ENCODE measurements at regions not wholly inside any gene's neighbourhood (a gene's known extent, or its start where the extent isn't known, plus 50 kb on each side); places are given as distances from the start of the nearest gene placed in this dataset.

DNA sequence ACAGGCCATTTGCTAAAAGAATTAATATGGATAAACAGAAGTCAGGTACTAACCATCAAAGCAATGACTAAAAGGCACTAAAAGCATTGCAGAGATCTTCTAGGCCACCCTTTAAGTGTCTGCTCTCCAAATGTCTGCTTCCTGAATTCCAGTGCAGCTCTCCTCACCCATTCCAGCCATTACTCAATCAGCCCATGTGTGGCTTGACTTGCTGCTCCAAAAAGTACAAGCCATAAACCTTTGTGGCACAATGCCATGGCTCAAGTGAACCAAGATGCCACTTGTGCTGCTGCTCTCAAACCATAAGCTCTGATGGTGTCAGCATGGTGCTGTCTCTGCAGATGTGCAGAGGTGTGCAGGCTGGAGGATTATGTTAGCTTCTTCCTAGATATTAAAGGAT is 290.2 kb upstream of the POU5F2 start:
- ATAC-seq (no peak), FAIRE-seq (no peak), DNase-seq (ENCODE audit: low read depth in 1 of 2, low spot score in 1 of 2) (no peak)
- Histone ChIP-seq H3K27ac (no peak overlapping the region), H3K4me2 (no peak overlapping the region), H3K4me3 (no peak overlapping the region), H3K9me3 (no peaks in the 10 kb centered on the region), H3K4me1 (0 out of 3 replicates have a peak, but pooled peaks cover 4% of the 10 kb centered on the region)
- ChIA-PET POLR2A (no interaction called here), CTCF (no interaction called here)
- TF ChIP-seq HDAC2 (IDR thresholded peaks at IDR 0.05) (no peak), MAZ (IDR thresholded peaks at IDR 0.05; ENCODE audit: borderline replicate concordance, low read depth, low read length) (no peak), EP300 (IDR thresholded peaks at IDR 0.05) (no peak), CHD2 (IDR thresholded peaks at IDR 0.05; ENCODE audit: low read length, partially characterized antibody) (no peak), RFX5 (IDR thresholded peaks at IDR 0.05) (no peak), JUNB (IDR thresholded peaks at IDR 0.05) (no peak), MYC (IDR thresholded peaks at IDR 0.05; ENCODE audit: borderline replicate concordance, low read length) (no peak), KDM1A (IDR thresholded peaks at IDR 0.05; ENCODE audit: low read depth) (no peak), POLR2A (IDR thresholded peaks at IDR 0.05; ENCODE audit: low read length) (no peak), ZNF302 (CRISPR knock-in tag; IDR thresholded peaks at IDR 0.05) (no peak), HOXA7 (CRISPR knock-in tag; IDR thresholded peaks at IDR 0.05) (no peak), ESRRA (IDR thresholded peaks at IDR 0.05; ENCODE audit: borderline replicate concordance, low read length) (no peak), CEBPB (IDR thresholded peaks at IDR 0.05) (no peak), FOSB (CRISPR knock-in tag; IDR thresholded peaks at IDR 0.05) (no peak), BHLHE40 (IDR thresholded peaks at IDR 0.05; ENCODE audit: low read depth, low read length) (no peak), TP53 (CRISPR knock-in tag; IDR thresholded peaks at IDR 0.05) (no peak)
- TF ChIP-seq, protein P1, sequence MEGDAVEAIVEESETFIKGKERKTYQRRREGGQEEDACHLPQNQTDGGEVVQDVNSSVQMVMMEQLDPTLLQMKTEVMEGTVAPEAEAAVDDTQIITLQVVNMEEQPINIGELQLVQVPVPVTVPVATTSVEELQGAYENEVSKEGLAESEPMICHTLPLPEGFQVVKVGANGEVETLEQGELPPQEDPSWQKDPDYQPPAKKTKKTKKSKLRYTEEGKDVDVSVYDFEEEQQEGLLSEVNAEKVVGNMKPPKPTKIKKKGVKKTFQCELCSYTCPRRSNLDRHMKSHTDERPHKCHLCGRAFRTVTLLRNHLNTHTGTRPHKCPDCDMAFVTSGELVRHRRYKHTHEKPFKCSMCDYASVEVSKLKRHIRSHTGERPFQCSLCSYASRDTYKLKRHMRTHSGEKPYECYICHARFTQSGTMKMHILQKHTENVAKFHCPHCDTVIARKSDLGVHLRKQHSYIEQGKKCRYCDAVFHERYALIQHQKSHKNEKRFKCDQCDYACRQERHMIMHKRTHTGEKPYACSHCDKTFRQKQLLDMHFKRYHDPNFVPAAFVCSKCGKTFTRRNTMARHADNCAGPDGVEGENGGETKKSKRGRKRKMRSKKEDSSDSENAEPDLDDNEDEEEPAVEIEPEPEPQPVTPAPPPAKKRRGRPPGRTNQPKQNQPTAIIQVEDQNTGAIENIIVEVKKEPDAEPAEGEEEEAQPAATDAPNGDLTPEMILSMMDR (IDR thresholded peaks at IDR 0.05), result no peak

DNA sequence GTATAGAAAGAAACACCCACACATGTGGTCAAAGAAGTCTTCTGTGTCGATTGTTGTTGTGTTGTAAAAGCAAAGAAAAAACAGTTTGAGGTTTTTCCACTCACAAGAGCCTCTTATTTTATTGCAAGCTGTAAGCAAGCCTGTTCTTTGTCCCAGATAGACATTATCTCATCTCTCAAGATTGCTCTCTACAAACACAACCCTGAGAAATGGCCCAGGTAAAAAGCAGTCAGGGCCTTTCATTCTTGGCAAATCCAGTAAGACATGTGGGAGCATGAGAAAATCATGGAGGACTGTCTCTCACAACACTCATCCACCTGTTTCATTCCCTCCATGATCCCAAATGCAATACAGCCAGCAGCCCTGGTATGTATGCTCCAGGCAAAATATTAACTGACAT is 286.6 kb upstream of the POU5F2 start:
- no peak for ATAC-seq
- DNase-seq (ENCODE audit: low read depth in 1 of 2, low spot score in 1 of 2), result peak in 1 of 2 experiments; percentile 2
- FAIRE-seq, result no peak
- no peak overlapping the region for H3K27ac ChIP-seq
- no peak overlapping the region for H3K4me2 ChIP-seq
- POLR2A ChIA-PET, result no interaction called here
- CTCF ChIA-PET, result no interaction called here
- H3K9me3 ChIP-seq, result no peaks in the 10 kb centered on the region
- TF ChIP-seq, protein P2, sequence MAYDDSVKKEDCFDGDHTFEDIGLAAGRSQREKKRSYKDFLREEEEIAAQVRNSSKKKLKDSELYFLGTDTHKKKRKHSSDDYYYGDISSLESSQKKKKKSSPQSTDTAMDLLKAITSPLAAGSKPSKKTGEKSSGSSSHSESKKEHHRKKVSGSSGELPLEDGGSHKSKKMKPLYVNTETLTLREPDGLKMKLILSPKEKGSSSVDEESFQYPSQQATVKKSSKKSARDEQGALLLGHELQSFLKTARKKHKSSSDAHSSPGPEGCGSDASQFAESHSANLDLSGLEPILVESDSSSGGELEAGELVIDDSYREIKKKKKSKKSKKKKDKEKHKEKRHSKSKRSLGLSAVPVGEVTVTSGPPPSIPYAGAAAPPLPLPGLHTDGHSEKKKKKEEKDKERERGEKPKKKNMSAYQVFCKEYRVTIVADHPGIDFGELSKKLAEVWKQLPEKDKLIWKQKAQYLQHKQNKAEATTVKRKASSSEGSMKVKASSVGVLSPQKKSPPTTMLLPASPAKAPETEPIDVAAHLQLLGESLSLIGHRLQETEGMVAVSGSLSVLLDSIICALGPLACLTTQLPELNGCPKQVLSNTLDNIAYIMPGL (CRISPR knock-in tag; IDR thresholded peaks at IDR 0.05; ENCODE audit: borderline replicate concordance), result no peak
- 0 out of 3 replicates have a peak, but pooled peaks cover 4% of the 10 kb centered on the region for H3K4me1 ChIP-seq
- H3K4me3 ChIP-seq, result no peak overlapping the region
- 19% methylated on average over 1 of the region's 1 CpG for WGBS (ENCODE audit: missing lambda C conversion rate)

DNA sequence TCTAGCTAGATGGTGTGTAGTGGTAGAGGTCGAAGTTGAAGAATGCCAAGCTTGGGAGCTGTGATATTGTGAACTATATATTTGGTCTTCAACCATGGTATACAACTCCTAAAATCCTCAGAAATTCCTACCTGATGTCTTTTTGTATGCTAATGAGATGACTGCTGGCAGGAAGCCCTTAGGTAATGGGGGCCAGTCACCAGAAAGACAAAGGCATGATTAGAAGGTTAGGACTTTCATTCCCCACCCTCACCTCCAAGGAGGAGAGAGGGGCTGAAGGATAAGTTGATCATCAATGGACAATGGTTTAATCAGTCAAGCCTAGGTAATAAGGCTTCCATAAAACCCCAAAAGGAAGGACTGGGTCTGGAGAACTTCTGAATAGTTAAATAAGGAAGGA is 285.7 kb upstream of the POU5F2 start:
- Histone ChIP-seq H3K4me1 (peaks cover 9% of the 10 kb centered on the region), H3K27ac (no peak overlapping the region), H3K4me2 (no peak overlapping the region), H3K9me3 (no peaks in the 10 kb centered on the region), H3K4me3 (no peak overlapping the region)
- 86% methylated on average over 1 of the region's 1 CpG for WGBS (ENCODE audit: missing lambda C conversion rate)
- TF ChIP-seq SMC3 (IDR thresholded peaks at IDR 0.05) (no peak), MYC (IDR thresholded peaks at IDR 0.05; ENCODE audit: borderline replicate concordance, low read length) (no peak), ZFP36 (IDR thresholded peaks at IDR 0.05; ENCODE audit: borderline replicate concordance, partially characterized antibody) (no peak), TP53 (CRISPR knock-in tag; IDR thresholded peaks at IDR 0.05) (no peak), RARB (CRISPR knock-in tag; IDR thresholded peaks at IDR 0.05) (no peak), PHF8 (IDR thresholded peaks at IDR 0.05; ENCODE audit: borderline replicate concordance, low read depth) (no peak), EHMT2 (IDR thresholded peaks at IDR 0.05; ENCODE audit: low read depth) (no peak)
- TF ChIP-seq, protein P3, sequence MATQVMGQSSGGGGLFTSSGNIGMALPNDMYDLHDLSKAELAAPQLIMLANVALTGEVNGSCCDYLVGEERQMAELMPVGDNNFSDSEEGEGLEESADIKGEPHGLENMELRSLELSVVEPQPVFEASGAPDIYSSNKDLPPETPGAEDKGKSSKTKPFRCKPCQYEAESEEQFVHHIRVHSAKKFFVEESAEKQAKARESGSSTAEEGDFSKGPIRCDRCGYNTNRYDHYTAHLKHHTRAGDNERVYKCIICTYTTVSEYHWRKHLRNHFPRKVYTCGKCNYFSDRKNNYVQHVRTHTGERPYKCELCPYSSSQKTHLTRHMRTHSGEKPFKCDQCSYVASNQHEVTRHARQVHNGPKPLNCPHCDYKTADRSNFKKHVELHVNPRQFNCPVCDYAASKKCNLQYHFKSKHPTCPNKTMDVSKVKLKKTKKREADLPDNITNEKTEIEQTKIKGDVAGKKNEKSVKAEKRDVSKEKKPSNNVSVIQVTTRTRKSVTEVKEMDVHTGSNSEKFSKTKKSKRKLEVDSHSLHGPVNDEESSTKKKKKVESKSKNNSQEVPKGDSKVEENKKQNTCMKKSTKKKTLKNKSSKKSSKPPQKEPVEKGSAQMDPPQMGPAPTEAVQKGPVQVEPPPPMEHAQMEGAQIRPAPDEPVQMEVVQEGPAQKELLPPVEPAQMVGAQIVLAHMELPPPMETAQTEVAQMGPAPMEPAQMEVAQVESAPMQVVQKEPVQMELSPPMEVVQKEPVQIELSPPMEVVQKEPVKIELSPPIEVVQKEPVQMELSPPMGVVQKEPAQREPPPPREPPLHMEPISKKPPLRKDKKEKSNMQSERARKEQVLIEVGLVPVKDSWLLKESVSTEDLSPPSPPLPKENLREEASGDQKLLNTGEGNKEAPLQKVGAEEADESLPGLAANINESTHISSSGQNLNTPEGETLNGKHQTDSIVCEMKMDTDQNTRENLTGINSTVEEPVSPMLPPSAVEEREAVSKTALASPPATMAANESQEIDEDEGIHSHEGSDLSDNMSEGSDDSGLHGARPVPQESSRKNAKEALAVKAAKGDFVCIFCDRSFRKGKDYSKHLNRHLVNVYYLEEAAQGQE (IDR thresholded peaks at IDR 0.05), result no peak
- ChIA-PET CTCF (no interaction called here), POLR2A (no interaction called here)
- no peak for DNase-seq (ENCODE audit: low read depth in 1 of 2, low spot score in 1 of 2)
- no peak for ATAC-seq
- no peak for FAIRE-seq
